ENCODE measurements at regions not wholly inside any gene's neighbourhood (a gene's known extent, or its start where the extent isn't known, plus 50 kb on each side); places are given as distances from the start of the nearest gene placed in this dataset.

DNA sequence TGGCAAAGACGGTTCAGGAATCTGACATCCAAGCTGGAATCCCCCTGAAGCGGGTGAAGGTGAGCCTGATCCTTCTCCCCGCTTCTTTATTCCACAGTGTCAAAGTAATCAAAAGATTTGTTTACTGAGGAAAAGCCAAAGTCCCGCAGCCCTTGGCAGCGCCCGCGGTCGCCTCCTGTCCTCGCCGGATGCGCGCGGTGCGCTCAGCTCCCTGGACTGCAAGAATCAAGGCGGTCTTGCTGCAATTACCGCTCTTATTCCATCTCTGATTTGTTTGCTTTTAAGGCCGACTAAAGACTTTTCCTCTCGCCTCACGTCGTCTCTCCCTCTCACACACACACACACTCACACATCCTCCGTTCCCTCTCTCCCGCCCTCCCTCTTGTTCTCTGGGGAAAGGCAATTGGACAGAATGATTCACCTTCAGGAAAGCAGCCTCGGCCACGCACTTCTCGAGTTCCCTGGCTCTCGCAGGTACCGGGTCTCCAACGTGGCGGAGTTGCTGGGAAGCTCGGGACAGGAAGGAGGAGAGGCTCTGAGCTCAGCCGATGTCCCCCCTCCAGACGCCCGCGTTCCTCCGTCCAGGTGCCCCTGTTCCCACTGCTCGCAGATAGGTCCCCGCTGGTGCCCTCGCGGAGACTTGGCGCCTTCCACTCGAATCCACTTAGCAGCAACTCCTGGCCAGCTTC lies 68.6 kb upstream of the USP15 start:
- TF ChIP-seq EZH2 (IDR thresholded peaks at IDR 0.05; ENCODE audit: insufficient read depth, poor library complexity, severe bottlenecking) (peak; percentile 69), EZH2phosphoT487 (IDR thresholded peaks at IDR 0.05; ENCODE audit: insufficient read depth, low read depth) (no peak; the same call in 1 of the 2 replicates)
